ENCODE measurements at regions not wholly inside any gene's neighbourhood (a gene's known extent, or its start where the extent isn't known, plus 50 kb on each side); places are given as distances from the start of the nearest gene placed in this dataset.
"Not testable (repeated sequence)": the region's sequence is repeated elsewhere in the genome, so short reads cannot be mapped to it uniquely, and the experiment has no call there.

- Histone ChIP-seq H3K27me3 (no peaks in the 10 kb centered on the region), H3K4me1 (no peaks in the 10 kb centered on the region), H3K27ac (no peak overlapping the region), H3K4me3 (no peak overlapping the region), H3K9me3 (no peaks in the 10 kb centered on the region), H3K36me3 (no peaks in the 10 kb centered on the region)
- no peak for TF ChIP-seq POLR2A (IDR thresholded peaks at IDR 0.05)
- in situ Hi-C loops (cut with MboI; ENCODE audit: low sequenced_read_pairs in 4 of 4), result no loop called here
- intact Hi-C loops (cut with DNase I; ENCODE audit: low total_unique reads), result no loop called here
- no peak for ATAC-seq
- DNase-seq, result no peak
Measured at GRCh38 chr12:126967152-126967551, 1299.8 kb upstream of the TMEM132C start.

- in situ Hi-C loops (cut with MboI; ENCODE audit: low sequenced_read_pairs in 4 of 4), result no loop called here
- no peak for ATAC-seq
- intact Hi-C loops (cut with DNase I; ENCODE audit: low total_unique reads), result no loop called here
- Histone ChIP-seq H3K9me3 (no peaks in the 10 kb centered on the region), H3K36me3 (no peaks in the 10 kb centered on the region), H3K4me3 (no peak overlapping the region), H3K27ac (no peak overlapping the region), H3K4me1 (no peaks in the 10 kb centered on the region), H3K27me3 (no peaks in the 10 kb centered on the region)
- TF ChIP-seq CTCF (IDR thresholded peaks at IDR 0.05 in 4 of 5, conservative IDR thresholded peaks at IDR 0.05 in 1 of 5) (no peak), POLR2A (IDR thresholded peaks at IDR 0.05) (no peak)
- no peak for DNase-seq
Measured at GRCh38 chr12:126974779-126975178, 1292.2 kb upstream of the TMEM132C start.

GRCh38 chr12:126976579-126976978 lies 1290.4 kb upstream of the TMEM132C start:
- ATAC-seq (no peak), DNase-seq (no peak)
- intact Hi-C loops (cut with DNase I; ENCODE audit: low total_unique reads) (no loop called here), in situ Hi-C loops (cut with MboI; ENCODE audit: low sequenced_read_pairs in 4 of 4) (no loop called here)
- Histone ChIP-seq H3K4me1 (no peaks in the 10 kb centered on the region), H3K27ac (no peak overlapping the region), H3K9me3 (no peaks in the 10 kb centered on the region), H3K4me3 (no peak overlapping the region), H3K27me3 (no peaks in the 10 kb centered on the region), H3K36me3 (no peaks in the 10 kb centered on the region)
- no peak for TF ChIP-seq POLR2A (IDR thresholded peaks at IDR 0.05)
- no peak for TF ChIP-seq CTCF (IDR thresholded peaks at IDR 0.05 in 4 of 5, conservative IDR thresholded peaks at IDR 0.05 in 1 of 5)

- H3K9me3 ChIP-seq; H3K4me3 ChIP-seq; H3K36me3 ChIP-seq; ATAC-seq; H3K4me1 ChIP-seq; in situ Hi-C loops (cut with MboI; ENCODE audit: low sequenced_read_pairs in 4 of 4); H3K27me3 ChIP-seq; intact Hi-C loops (cut with DNase I; ENCODE audit: low total_unique reads); H3K27ac ChIP-seq; DNase-seq: not testable (repeated sequence)
Measured at GRCh38 chr12:126979564-126979963, 1287.4 kb upstream of the TMEM132C start.

GRCh38 chr12:126982707-126983106 lies 1284.3 kb upstream of the TMEM132C start:
- DNase-seq, result no peak
- ATAC-seq, result no peak
- Histone ChIP-seq H3K36me3 (no peaks in the 10 kb centered on the region), H3K4me3 (no peak overlapping the region), H3K4me1 (no peaks in the 10 kb centered on the region), H3K9me3 (no peaks in the 10 kb centered on the region), H3K27ac (no peak overlapping the region), H3K27me3 (no peaks in the 10 kb centered on the region)
- in situ Hi-C loops (cut with MboI; ENCODE audit: low sequenced_read_pairs in 4 of 4) (no loop called here), intact Hi-C loops (cut with DNase I; ENCODE audit: low total_unique reads) (no loop called here)
- TF ChIP-seq CTCF (IDR thresholded peaks at IDR 0.05 in 4 of 5, conservative IDR thresholded peaks at IDR 0.05 in 1 of 5) (no peak), POLR2A (IDR thresholded peaks at IDR 0.05) (no peak)

- H3K4me3 ChIP-seq; H3K27me3 ChIP-seq; H3K27ac ChIP-seq; H3K4me1 ChIP-seq; DNase-seq; ATAC-seq; in situ Hi-C loops (cut with MboI; ENCODE audit: low sequenced_read_pairs in 4 of 4); H3K9me3 ChIP-seq; H3K36me3 ChIP-seq; intact Hi-C loops (cut with DNase I; ENCODE audit: low total_unique reads): not testable (repeated sequence)
Measured at GRCh38 chr12:126983735-126984134, 1283.2 kb upstream of the TMEM132C start.

GRCh38 chr12:126985663-126986062 lies 1281.3 kb upstream of the TMEM132C start:
- H3K27ac ChIP-seq; in situ Hi-C loops (cut with MboI; ENCODE audit: low sequenced_read_pairs in 4 of 4); H3K4me1 ChIP-seq; H3K4me3 ChIP-seq; DNase-seq; H3K27me3 ChIP-seq; intact Hi-C loops (cut with DNase I; ENCODE audit: low total_unique reads); H3K9me3 ChIP-seq; ATAC-seq; H3K36me3 ChIP-seq: not testable (repeated sequence)

All from gastrocnemius medialis (tissue), 4 donors.